GM18517 (cell line): ENCODE measurements at regions not wholly inside any gene's neighbourhood (a gene's known extent, or its start where the extent isn't known, plus 50 kb on each side); places are given as distances from the start of the nearest gene placed in this dataset.
A peak's percentile ranks its signal among the peaks of the same experiment; 100 is the strongest.
"Not testable (repeated sequence)": the region's sequence is repeated elsewhere in the genome, so short reads cannot be mapped to it uniquely, and the experiment has no call there.

ENCODE experiments used
- ATAC-seq: cut with Tn5 transposase; IDR thresholded peaks from one replicate; pipeline ENCODE4 v1.9.1; 2021; ENCODE audit warnings: mild to moderate bottlenecking, moderate library complexity; ENCODE audit not compliant: unreplicated experiment

- no peak for ATAC-seq
Measured at GRCh38 chr3:159339131-159339530, 537.3 kb downstream of the MFSD1 start.

GRCh38 chr3:159340877-159341500 is 539.1 kb downstream of the MFSD1 start:
- no peak for ATAC-seq

- no peak for ATAC-seq
Measured at GRCh38 chr3:159346271-159346903, 544.5 kb downstream of the MFSD1 start.

- no peak for ATAC-seq
Measured at GRCh38 chr3:159348431-159348830, 546.6 kb downstream of the MFSD1 start.

GRCh38 chr3:159356606-159357005 is 554.8 kb downstream of the MFSD1 start:
- ATAC-seq: peak; percentile 47

GRCh38 chr3:159364511-159364910 is 562.7 kb downstream of the MFSD1 start:
- ATAC-seq: no peak

GRCh38 chr3:159366476-159366875 is 564.6 kb downstream of the MFSD1 start:
- no peak for ATAC-seq

- ATAC-seq: no peak
Measured at GRCh38 chr3:159371961-159372360, 570.1 kb downstream of the MFSD1 start.

GRCh38 chr3:159378396-159379194 is 576.7 kb downstream of the MFSD1 start:
- no peak for ATAC-seq

GRCh38 chr3:159380891-159381290 is 579.0 kb downstream of the MFSD1 start:
- ATAC-seq: no peak

GRCh38 chr3:159390656-159391212 is 588.9 kb downstream of the MFSD1 start:
- no peak for ATAC-seq

- ATAC-seq: not testable (repeated sequence)
Measured at GRCh38 chr3:159397683-159398082, 591.0 kb upstream of the IL12A start.

GRCh38 chr3:159401069-159401468 is 587.6 kb upstream of the IL12A start:
- no peak for ATAC-seq

GRCh38 chr3:159409711-159410110 is 578.9 kb upstream of the IL12A start:
- ATAC-seq: not testable (repeated sequence)

GRCh38 chr3:159413319-159413718 is 575.3 kb upstream of the IL12A start:
- no peak for ATAC-seq

- ATAC-seq: no peak
Measured at GRCh38 chr3:159416856-159417255, 571.8 kb upstream of the IL12A start.

- no peak for ATAC-seq
Measured at GRCh38 chr3:159417761-159418160, 570.9 kb upstream of the IL12A start.

- no peak for ATAC-seq
Measured at GRCh38 chr3:159418571-159419526, 569.8 kb upstream of the IL12A start.

GRCh38 chr3:159429702-159430101 is 558.9 kb upstream of the IL12A start:
- ATAC-seq: no peak

GRCh38 chr3:159432682-159433340 is 555.8 kb upstream of the IL12A start:
- no peak for ATAC-seq
